ENCODE measurements at regions not wholly inside any gene's neighbourhood (a gene's known extent, or its start where the extent isn't known, plus 50 kb on each side); places are given as distances from the start of the nearest gene placed in this dataset.

- Histone ChIP-seq H3K27ac (no peak overlapping the region), H3K4me1 (replicated peaks; ENCODE audit: insufficient read depth) (no peaks in the 10 kb centered on the region), H3F3A (ENCODE audit: insufficient read depth, low read depth) (no peaks in the 10 kb centered on the region), H3K4me2 (no peak overlapping the region), H4K20me1 (ENCODE audit: insufficient read depth) (0 out of 2 replicates have a peak, but pooled peaks cover 6% of the 10 kb centered on the region), H3K79me2 (ENCODE audit: low read depth) (no peaks in the 10 kb centered on the region), H3K27me3 (ENCODE audit: insufficient read depth, low read depth) (no peaks in the 10 kb centered on the region), H3K36me3 (ENCODE audit: low read depth) (no peaks in the 10 kb centered on the region), H3K9me3 (ENCODE audit: insufficient read depth, low read depth) (no peaks in the 10 kb centered on the region), H3K4me3 (no peak overlapping the region), H3K9me2 (ENCODE audit: insufficient read depth) (no peaks in the 10 kb centered on the region), H2AFZ (no peak overlapping the region)
- ChIA-PET CTCF (no interaction called here), POLR2A (ENCODE audit: unreplicated experiment) (no interaction called here)
- DNase-seq, result no peak
- no TSS peak for BruUV-seq (replicated peaks)
- intact Hi-C loops (cut with micrococcal nuclease; ENCODE audit: unreplicated experiment), result no loop called here
- TF ChIP-seq CTCF (conservative IDR thresholded peaks at IDR 0.05) (no peak), EZH2 (IDR thresholded peaks at IDR 0.05; ENCODE audit: low read depth) (no peak)
These were observed 80.9 kb downstream of the CHRNA1 start for GRCh38 chr2:174683392-174683759.

- 0 out of 2 replicates have a peak, but pooled peaks cover 5% of the 10 kb centered on the region for H4K20me1 ChIP-seq (ENCODE audit: insufficient read depth)
- no peaks in the 10 kb centered on the region for H3K36me3 ChIP-seq (ENCODE audit: low read depth)
- no peaks in the 10 kb centered on the region for H3K9me3 ChIP-seq (ENCODE audit: insufficient read depth, low read depth)
- DNase-seq, result no peak
- BruUV-seq (replicated peaks), result no TSS peak
- no peak for TF ChIP-seq EZH2 (IDR thresholded peaks at IDR 0.05; ENCODE audit: low read depth)
- no peak for TF ChIP-seq CTCF (conservative IDR thresholded peaks at IDR 0.05)
- ChIA-PET CTCF (no interaction called here), POLR2A (ENCODE audit: unreplicated experiment) (no interaction called here)
- intact Hi-C loops (cut with micrococcal nuclease; ENCODE audit: unreplicated experiment), result no loop called here
- no peaks in the 10 kb centered on the region for H3K9me2 ChIP-seq (ENCODE audit: insufficient read depth)
- no peaks in the 10 kb centered on the region for H3F3A ChIP-seq (ENCODE audit: insufficient read depth, low read depth)
- no peaks in the 10 kb centered on the region for H3K4me1 ChIP-seq (replicated peaks; ENCODE audit: insufficient read depth)
- H3K4me3 ChIP-seq, result no peak overlapping the region
- no peak overlapping the region for H2AFZ ChIP-seq
- H3K4me2 ChIP-seq, result no peak overlapping the region
- H3K27ac ChIP-seq, result no peak overlapping the region
- H3K79me2 ChIP-seq (ENCODE audit: low read depth), result no peaks in the 10 kb centered on the region
- H3K27me3 ChIP-seq (ENCODE audit: insufficient read depth, low read depth), result no peaks in the 10 kb centered on the region
These were observed 81.5 kb downstream of the CHRNA1 start for GRCh38 chr2:174682578-174683391.

GRCh38 chr2:174682007-174682577 is 82.2 kb downstream of the CHRNA1 start:
- CTCF ChIA-PET, result no interaction called here
- H3K4me1 ChIP-seq (replicated peaks; ENCODE audit: insufficient read depth), result no peaks in the 10 kb centered on the region
- no TSS peak for BruUV-seq (replicated peaks)
- no peaks in the 10 kb centered on the region for H3K36me3 ChIP-seq (ENCODE audit: low read depth)
- no peaks in the 10 kb centered on the region for H3K9me2 ChIP-seq (ENCODE audit: insufficient read depth)
- no peaks in the 10 kb centered on the region for H3K9me3 ChIP-seq (ENCODE audit: insufficient read depth, low read depth)
- no peak overlapping the region for H3K4me2 ChIP-seq
- POLR2A ChIA-PET (ENCODE audit: unreplicated experiment), result no interaction called here
- H2AFZ ChIP-seq, result no peak overlapping the region
- DNase-seq, result no peak
- H3K27me3 ChIP-seq (ENCODE audit: insufficient read depth, low read depth), result no peaks in the 10 kb centered on the region
- no peaks in the 10 kb centered on the region for H3F3A ChIP-seq (ENCODE audit: insufficient read depth, low read depth)
- H3K4me3 ChIP-seq, result no peak overlapping the region
- intact Hi-C loops (cut with micrococcal nuclease; ENCODE audit: unreplicated experiment), result no loop called here
- no peaks in the 10 kb centered on the region for H3K79me2 ChIP-seq (ENCODE audit: low read depth)
- H4K20me1 ChIP-seq (ENCODE audit: insufficient read depth), result no peaks in the 10 kb centered on the region
- TF ChIP-seq CTCF (conservative IDR thresholded peaks at IDR 0.05), result no peak
- H3K27ac ChIP-seq, result no peak overlapping the region

Data from PC-9 (cell line).